ENCODE measurements at regions not wholly inside any gene's neighbourhood (a gene's known extent, or its start where the extent isn't known, plus 50 kb on each side); places are given as distances from the start of the nearest gene placed in this dataset.
"Not testable (repeated sequence)": the region's sequence is repeated elsewhere in the genome, so short reads cannot be mapped to it uniquely, and the experiment has no call there.

GRCh38 chr11:8772571-8773519 lies 90.3 kb downstream of the RPL27A start:
- peak; percentile 45 for DNase-seq (ENCODE audit: low read depth)

- no peak for DNase-seq (ENCODE audit: low read depth)
Measured at GRCh38 chr11:8773916-8774539, 91.4 kb downstream of the RPL27A start.

- DNase-seq (ENCODE audit: low read depth): not testable (repeated sequence)
Measured at GRCh38 chr11:8774916-8775315, 92.3 kb downstream of the RPL27A start.

GRCh38 chr11:8775332-8775731 lies 92.7 kb downstream of the RPL27A start:
- DNase-seq (ENCODE audit: low read depth): peak; percentile 94

GRCh38 chr11:8775734-8776133 lies 93.1 kb downstream of the RPL27A start:
- DNase-seq (ENCODE audit: low read depth): no peak

- DNase-seq (ENCODE audit: low read depth): no peak
Measured at GRCh38 chr11:8776209-8776608, 93.6 kb downstream of the RPL27A start.

- DNase-seq (ENCODE audit: low read depth): peak; percentile 90
Measured at GRCh38 chr11:8777907-8778767, 95.5 kb downstream of the RPL27A start.

- no peak for DNase-seq (ENCODE audit: low read depth)
Measured at GRCh38 chr11:8779107-8779506, 96.5 kb downstream of the RPL27A start.

- no peak for DNase-seq (ENCODE audit: low read depth)
Measured at GRCh38 chr11:8779732-8780131, 97.1 kb downstream of the RPL27A start.

GRCh38 chr11:8784954-8785353 lies 102.4 kb downstream of the RPL27A start:
- no peak for DNase-seq (ENCODE audit: low read depth)

GRCh38 chr11:8785457-8785856 lies 102.9 kb downstream of the RPL27A start:
- no peak for DNase-seq (ENCODE audit: low read depth)

GRCh38 chr11:8785998-8786397 lies 103.4 kb downstream of the RPL27A start:
- DNase-seq (ENCODE audit: low read depth): no peak

GRCh38 chr11:8786933-8787332 lies 104.3 kb downstream of the RPL27A start:
- no peak for DNase-seq (ENCODE audit: low read depth)

- no peak for DNase-seq (ENCODE audit: low read depth)
Measured at GRCh38 chr11:8787372-8787771, 104.8 kb downstream of the RPL27A start.

- peak; percentile 43 for DNase-seq (ENCODE audit: low read depth)
Measured at GRCh38 chr11:8788616-8789015, 106.0 kb downstream of the RPL27A start.

GRCh38 chr11:8789864-8790263 lies 107.3 kb downstream of the RPL27A start:
- no peak for DNase-seq (ENCODE audit: low read depth)

GRCh38 chr11:8790968-8791367 lies 108.4 kb downstream of the RPL27A start:
- no peak for DNase-seq (ENCODE audit: low read depth)

- no peak for DNase-seq (ENCODE audit: low read depth)
Measured at GRCh38 chr11:8792710-8793109, 110.1 kb downstream of the RPL27A start.

GRCh38 chr11:8793114-8793777 lies 110.7 kb downstream of the RPL27A start:
- no peak for DNase-seq (ENCODE audit: low read depth)

- no peak for DNase-seq (ENCODE audit: low read depth)
Measured at GRCh38 chr11:8794126-8794525, 111.5 kb downstream of the RPL27A start.

GRCh38 chr11:8794677-8795103 lies 112.1 kb downstream of the RPL27A start:
- DNase-seq (ENCODE audit: low read depth): no peak
